ENCODE measurements at regions not wholly inside any gene's neighbourhood (a gene's known extent, or its start where the extent isn't known, plus 50 kb on each side); places are given as distances from the start of the nearest gene placed in this dataset.

GRCh38 chr5:107263387-107264018 is 407.2 kb downstream of the EFNA5 start:
- DNase-seq (ENCODE audit: low spot score): no peak

GRCh38 chr5:107257885-107258520 is 412.7 kb downstream of the EFNA5 start:
- DNase-seq (ENCODE audit: low spot score): no peak

GRCh38 chr5:107254902-107255234 is 415.9 kb downstream of the EFNA5 start:
- no peak for DNase-seq (ENCODE audit: low spot score)

DNA sequence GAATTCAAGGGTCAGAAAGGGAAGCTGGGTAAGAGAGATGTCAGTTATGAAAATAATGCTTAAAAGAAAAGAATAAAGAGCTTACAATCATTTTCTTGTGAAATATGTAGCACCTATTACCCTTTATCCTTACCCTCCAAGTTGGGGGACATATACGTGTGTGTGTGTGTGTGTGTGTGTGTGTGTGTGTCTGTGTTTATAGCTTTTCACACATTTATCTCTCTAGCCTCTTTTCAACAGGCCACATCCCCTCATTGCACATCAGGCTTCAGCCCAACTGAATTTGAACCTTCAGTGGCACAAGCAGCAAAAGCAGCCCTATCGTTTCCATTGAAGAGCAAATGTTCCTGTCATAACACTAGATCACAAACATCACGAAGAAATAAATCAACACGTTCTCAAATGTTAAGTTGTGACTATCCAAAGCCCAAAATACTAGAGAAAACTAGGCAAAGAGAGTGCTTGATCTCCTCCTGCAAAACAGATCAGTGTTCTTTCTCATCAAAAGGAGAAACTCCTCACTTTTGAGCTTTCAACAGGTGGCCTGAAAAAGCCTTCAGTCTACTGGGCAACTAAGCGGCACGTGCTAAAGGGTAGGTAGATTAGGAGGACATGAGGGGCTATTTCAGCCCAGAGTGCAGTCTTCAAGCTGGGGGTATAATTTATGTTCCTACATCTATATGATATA is 416.4 kb downstream of the EFNA5 start:
- DNase-seq (ENCODE audit: low spot score): no peak

GRCh38 chr5:107253246-107253645 is 417.5 kb downstream of the EFNA5 start:
- DNase-seq (ENCODE audit: low spot score): no peak

GRCh38 chr5:107251151-107251550 is 419.6 kb downstream of the EFNA5 start:
- no peak for DNase-seq (ENCODE audit: low spot score)

DNA sequence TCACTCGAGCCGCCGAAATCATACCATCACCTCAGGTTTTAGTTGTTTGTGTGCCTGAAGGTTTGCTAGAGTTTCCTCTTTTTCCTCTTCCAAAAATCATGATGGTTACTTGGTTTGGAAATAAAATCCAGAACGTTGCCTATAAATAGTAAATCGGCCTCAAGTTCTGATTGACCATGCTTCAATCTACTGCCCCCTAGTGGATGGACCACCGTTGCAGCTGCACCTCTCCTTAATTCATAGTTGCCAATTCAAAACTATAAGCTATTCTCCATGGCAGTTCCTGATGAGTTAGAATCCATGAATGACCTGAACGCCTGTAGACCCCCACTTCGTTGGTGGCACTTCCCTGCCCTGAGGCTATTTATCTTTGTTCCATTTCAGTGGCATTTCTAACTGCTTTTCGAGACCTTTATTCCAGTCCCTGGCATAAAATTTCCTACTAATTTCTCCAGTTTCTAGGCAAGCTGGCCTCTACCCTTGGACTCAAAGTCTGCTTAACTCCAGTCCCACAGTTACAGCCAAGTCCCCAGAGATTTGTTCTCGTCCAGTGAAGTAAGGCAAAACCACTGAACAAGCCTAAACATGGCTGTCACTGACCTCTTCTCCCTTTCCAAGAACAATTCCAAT is 422.6 kb downstream of the EFNA5 start:
- DNase-seq (ENCODE audit: low spot score): peak; percentile 2

DNA sequence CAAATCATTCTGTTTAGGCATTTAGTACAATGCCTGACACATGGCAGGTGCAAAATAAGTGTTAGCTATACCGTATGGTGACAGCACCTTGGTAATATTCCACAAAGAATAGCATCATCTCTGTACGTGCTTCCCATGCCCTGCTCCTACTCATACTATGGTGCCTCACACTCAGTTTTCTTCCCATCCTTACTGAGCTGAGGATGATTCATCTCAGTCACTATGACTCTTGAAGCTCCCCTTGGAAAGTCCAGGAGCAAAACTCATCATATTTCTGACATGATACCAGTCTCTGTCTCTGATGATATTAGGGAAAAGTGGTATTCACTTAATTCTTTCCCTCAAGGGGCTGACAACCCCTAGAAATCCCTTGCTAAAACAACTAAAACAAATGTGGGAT is 423.3 kb downstream of the EFNA5 start:
- DNase-seq (ENCODE audit: low spot score): no peak

DNA sequence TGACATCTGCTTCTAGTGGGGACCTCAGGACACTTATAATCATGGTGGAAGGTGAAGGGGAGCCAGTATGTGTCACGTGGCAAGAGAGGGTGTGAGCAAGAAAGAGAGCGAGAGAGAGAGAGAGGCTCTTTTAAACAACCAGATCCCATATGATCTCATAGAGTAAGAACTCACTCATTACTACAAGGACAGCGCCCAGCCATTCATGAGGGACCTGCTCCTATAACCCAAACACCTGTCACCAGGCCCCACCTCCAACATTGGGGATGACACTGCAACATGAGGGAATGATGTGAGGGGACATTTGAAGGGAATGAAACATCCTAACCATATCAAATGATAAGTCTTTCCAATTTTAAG is 427.5 kb downstream of the EFNA5 start:
- DNase-seq (ENCODE audit: low spot score): no peak

GRCh38 chr5:107242411-107243219 is 428.1 kb downstream of the EFNA5 start:
- DNase-seq (ENCODE audit: low spot score): no peak

- no peak for DNase-seq (ENCODE audit: low spot score)
Measured at GRCh38 chr5:107241841-107242240, 428.9 kb downstream of the EFNA5 start.

DNA sequence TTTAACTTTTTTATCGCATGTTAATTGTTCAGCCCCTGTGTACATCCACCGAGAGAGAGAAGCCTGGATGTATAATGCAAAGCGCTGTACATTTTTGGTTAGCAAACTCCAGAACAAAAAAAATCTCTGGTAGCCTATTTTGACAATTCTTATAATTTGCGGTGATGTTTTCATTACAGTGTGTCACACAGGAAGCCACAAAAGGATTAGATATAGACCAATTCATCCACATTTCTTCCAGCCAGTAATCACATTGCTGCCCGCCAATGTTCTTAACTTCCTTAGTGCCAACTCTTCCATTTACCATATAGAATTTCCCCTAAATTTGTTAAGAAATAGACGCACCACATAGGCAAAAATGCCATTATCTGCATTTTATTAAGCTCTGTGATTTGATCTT is 435.6 kb downstream of the EFNA5 start:
- DNase-seq (ENCODE audit: low spot score): no peak

GRCh38 chr5:107232788-107233187 is 437.9 kb downstream of the EFNA5 start:
- no peak for DNase-seq (ENCODE audit: low spot score)

- DNase-seq (ENCODE audit: low spot score): no peak
Measured at GRCh38 chr5:107232293-107232692, 438.4 kb downstream of the EFNA5 start.

DNA sequence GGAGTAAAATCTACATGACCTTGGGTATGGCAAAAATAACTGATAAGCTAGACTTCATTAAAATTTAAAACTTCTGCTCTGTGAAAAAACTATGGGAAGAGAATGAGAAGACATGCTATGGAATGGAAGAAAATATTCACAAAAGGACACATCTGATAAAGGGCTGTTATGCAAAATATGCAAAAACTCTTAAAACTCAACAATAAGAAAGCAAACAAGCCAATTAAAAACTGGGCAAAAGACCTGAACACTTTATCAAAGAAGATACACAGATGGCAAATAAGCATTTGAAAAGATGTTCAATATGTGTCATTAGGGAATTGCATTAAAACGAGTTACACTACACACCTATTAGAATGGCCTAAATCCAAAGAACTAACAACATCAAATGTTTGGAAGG is 439.5 kb downstream of the EFNA5 start:
- DNase-seq (ENCODE audit: low spot score): no peak

GRCh38 chr5:107230367-107230766 is 440.4 kb downstream of the EFNA5 start:
- no peak for DNase-seq (ENCODE audit: low spot score)

DNA sequence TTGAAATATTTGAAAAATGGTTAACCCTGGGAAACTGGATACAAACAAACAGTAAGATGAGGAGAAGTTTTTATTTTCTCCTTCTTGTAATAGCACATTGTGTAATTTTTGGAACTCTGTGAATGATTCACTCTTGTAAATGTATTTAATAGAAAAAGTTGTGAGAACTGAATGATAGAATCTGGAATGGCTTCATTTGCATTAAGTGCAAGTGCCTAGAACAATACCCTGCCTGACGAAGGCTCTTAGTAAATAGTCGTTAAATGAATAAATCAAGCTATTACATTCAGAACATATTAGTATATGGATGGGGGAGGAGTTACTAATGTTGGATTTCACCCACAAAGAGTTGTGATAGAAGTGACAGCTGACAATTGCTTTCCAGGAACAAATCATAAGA is 442.5 kb downstream of the EFNA5 start:
- DNase-seq (ENCODE audit: low spot score): no peak

DNA sequence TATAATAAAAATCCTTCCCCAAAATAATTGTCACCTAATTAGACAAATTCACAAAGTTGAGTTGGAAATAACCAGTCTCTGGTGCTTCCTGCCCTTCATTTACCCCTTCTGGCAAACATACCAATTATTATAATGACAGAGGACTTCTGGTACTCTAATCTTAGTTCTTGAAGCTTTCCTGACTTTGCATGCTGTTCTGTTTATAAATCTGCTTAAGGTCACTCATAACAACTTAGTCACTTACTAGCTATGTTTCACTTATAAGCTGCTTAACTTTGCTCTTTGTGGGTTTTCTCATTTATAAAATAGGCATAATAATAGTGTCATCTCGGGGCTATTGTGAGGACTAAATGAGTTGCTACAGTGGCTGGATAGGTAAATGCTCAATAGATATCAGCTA is 446.5 kb downstream of the EFNA5 start:
- no peak for DNase-seq (ENCODE audit: low spot score)

GRCh38 chr5:107223066-107223465 is 447.7 kb downstream of the EFNA5 start:
- DNase-seq (ENCODE audit: low spot score): no peak

DNA sequence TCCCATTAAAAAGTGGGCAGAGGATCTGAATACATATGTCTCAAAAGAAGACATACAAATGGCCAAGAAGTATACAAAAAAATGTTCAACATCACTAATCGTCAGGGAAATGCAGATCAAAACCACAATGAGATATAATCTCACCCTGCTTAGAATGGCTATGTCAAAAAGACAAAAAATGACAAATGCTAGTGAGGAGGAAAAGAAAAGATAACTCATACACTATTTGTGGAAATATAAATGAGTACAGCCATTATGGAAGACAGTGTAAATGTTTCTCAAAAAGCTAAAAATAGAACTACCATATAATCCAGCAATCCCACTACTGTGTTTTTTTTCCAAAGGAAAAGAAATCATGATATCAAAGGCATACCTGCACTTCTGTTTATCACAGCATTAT is 450.7 kb downstream of the EFNA5 start:
- no peak for DNase-seq (ENCODE audit: low spot score)

- no peak for DNase-seq (ENCODE audit: low spot score)
Measured at GRCh38 chr5:107218457-107219193, 452.1 kb downstream of the EFNA5 start.

GRCh38 chr5:107217721-107218130 is 453.0 kb downstream of the EFNA5 start:
- DNase-seq (ENCODE audit: low spot score): no peak

Data from CD4-positive, alpha-beta T cell treated with Interleukin-6 at 100 ng/mL for 8 hours (primary cell).